ENCODE measurements at regions not wholly inside any gene's neighbourhood (a gene's known extent, or its start where the extent isn't known, plus 50 kb on each side); places are given as distances from the start of the nearest gene placed in this dataset.

- Mint-ChIP-seq H3K27me3 (ENCODE audit: unreplicated experiment) (peaks cover 4% of the 10 kb centered on the region), H3K27ac (ENCODE audit: unreplicated experiment) (no peak overlapping the region), H3K4me1 (ENCODE audit: low read depth, unreplicated experiment) (peaks cover 24% of the 10 kb centered on the region), H3K4me3 (ENCODE audit: unreplicated experiment) (no peak overlapping the region), H3K36me3 (ENCODE audit: unreplicated experiment) (no peaks in the 10 kb centered on the region), H3K9me3 (ENCODE audit: unreplicated experiment) (no peaks in the 10 kb centered on the region)
- no peak for TF ChIP-seq CTCF (IDR thresholded peaks at IDR 0.05; ENCODE audit: partially characterized antibody, unreplicated experiment)
- no peak for DNase-seq
These were observed 181.9 kb upstream of the B3GALT2 start for GRCh38 chr1:193368302-193368701.

GRCh38 chr1:193367863-193368262, 181.4 kb upstream of the B3GALT2 start:
- H3K36me3 Mint-ChIP-seq (ENCODE audit: unreplicated experiment) = no peaks in the 10 kb centered on the region
- no peak overlapping the region for H3K27ac Mint-ChIP-seq (ENCODE audit: unreplicated experiment)
- TF ChIP-seq CTCF (IDR thresholded peaks at IDR 0.05; ENCODE audit: partially characterized antibody, unreplicated experiment) = no peak
- H3K4me3 Mint-ChIP-seq (ENCODE audit: unreplicated experiment) = no peak overlapping the region
- H3K9me3 Mint-ChIP-seq (ENCODE audit: unreplicated experiment) = no peaks in the 10 kb centered on the region
- DNase-seq = no peak
- peaks cover 24% of the 10 kb centered on the region for H3K4me1 Mint-ChIP-seq (ENCODE audit: low read depth, unreplicated experiment)
- H3K27me3 Mint-ChIP-seq (ENCODE audit: unreplicated experiment) = peaks cover 4% of the 10 kb centered on the region

GRCh38 chr1:193366764-193367507, 180.5 kb upstream of the B3GALT2 start:
- Mint-ChIP-seq H3K27ac (ENCODE audit: unreplicated experiment) (no peak overlapping the region), H3K4me3 (ENCODE audit: unreplicated experiment) (no peak overlapping the region), H3K27me3 (ENCODE audit: unreplicated experiment) (peaks cover 4% of the 10 kb centered on the region), H3K36me3 (ENCODE audit: unreplicated experiment) (no peaks in the 10 kb centered on the region), H3K4me1 (ENCODE audit: low read depth, unreplicated experiment) (peaks cover 24% of the 10 kb centered on the region), H3K9me3 (ENCODE audit: unreplicated experiment) (no peaks in the 10 kb centered on the region)
- TF ChIP-seq CTCF (IDR thresholded peaks at IDR 0.05; ENCODE audit: partially characterized antibody, unreplicated experiment) = no peak
- no peak for DNase-seq

- Mint-ChIP-seq H3K4me3 (ENCODE audit: unreplicated experiment) (no peak overlapping the region), H3K27ac (ENCODE audit: unreplicated experiment) (no peak overlapping the region), H3K27me3 (ENCODE audit: unreplicated experiment) (peaks cover 2% of the 10 kb centered on the region), H3K9me3 (ENCODE audit: unreplicated experiment) (no peaks in the 10 kb centered on the region), H3K4me1 (ENCODE audit: low read depth, unreplicated experiment) (peaks cover 23% of the 10 kb centered on the region), H3K36me3 (ENCODE audit: unreplicated experiment) (no peaks in the 10 kb centered on the region)
- no peak for TF ChIP-seq CTCF (IDR thresholded peaks at IDR 0.05; ENCODE audit: partially characterized antibody, unreplicated experiment)
- no peak for DNase-seq
These were observed 179.6 kb upstream of the B3GALT2 start for GRCh38 chr1:193365966-193366365.

- peaks cover 3% of the 10 kb centered on the region for H3K9me3 Mint-ChIP-seq (ENCODE audit: unreplicated experiment)
- no peaks in the 10 kb centered on the region for H3K36me3 Mint-ChIP-seq (ENCODE audit: unreplicated experiment)
- H3K4me1 Mint-ChIP-seq (ENCODE audit: low read depth, unreplicated experiment) = peaks cover 38% of the 10 kb centered on the region
- H3K27ac Mint-ChIP-seq (ENCODE audit: unreplicated experiment) = peak overlapping the region; percentile 88
- peak overlapping the region; percentile 16 for H3K4me3 Mint-ChIP-seq (ENCODE audit: unreplicated experiment)
- peak; percentile 57 for DNase-seq
- H3K27me3 Mint-ChIP-seq (ENCODE audit: unreplicated experiment) = peaks cover 2% of the 10 kb centered on the region
- no peak for TF ChIP-seq CTCF (IDR thresholded peaks at IDR 0.05; ENCODE audit: partially characterized antibody, unreplicated experiment)
These were observed 173.2 kb upstream of the B3GALT2 start for GRCh38 chr1:193359631-193360030.
